MM.1S (cell line): ENCODE measurements at regions not wholly inside any gene's neighbourhood (a gene's known extent, or its start where the extent isn't known, plus 50 kb on each side); places are given as distances from the start of the nearest gene placed in this dataset.

Experiments used
- DNase-seq: peaks from one replicate; pipeline ENCODE4 v3.0.0-alpha.2; 2015
- H2AFZ ChIP-seq: fragments of 300-600 bp; sonication (generic); 2 replicates; pipeline ENCODE4 v1.6.0; 2016; ENCODE audit warnings: antibody characterized with exemption, low read length
- H3F3A ChIP-seq: fragments of 300-600 bp; sonication (generic); 2 replicates; pipeline ENCODE4 v1.6.1; 2016; ENCODE audit warnings: mild to moderate bottlenecking, antibody characterized with exemption, low read length, moderate library complexity, mixed read lengths; ENCODE audit not compliant: insufficient read depth
- H3K27ac ChIP-seq: fragments of 300-600 bp; sonication (generic); 2 replicates; pipeline ENCODE4 v1.5.1; 2016; ENCODE audit warnings: mild to moderate bottlenecking, low read length
- H3K27me3 ChIP-seq: fragments of 300-600 bp; sonication (generic); replicated peaks from 2 replicates; pipeline ENCODE4 v1.6.0; 2016; ENCODE audit warnings: low read length; ENCODE audit not compliant: insufficient read depth
- H3K36me3 ChIP-seq: fragments of 300-600 bp; sonication (generic); replicated peaks from 2 replicates; pipeline ENCODE4 v1.6.1; 2016; ENCODE audit warnings: mild to moderate bottlenecking, low read length, mixed read lengths; ENCODE audit not compliant: insufficient read depth
- H3K4me1 ChIP-seq: fragments of 300-600 bp; sonication (generic); 2 replicates; pipeline ENCODE4 v1.6.1; 2016; ENCODE audit warnings: low read length, mixed read lengths
- H3K4me2 ChIP-seq: fragments of 300-600 bp; sonication (generic); 2 replicates; pipeline ENCODE4 v1.6.0; 2016; ENCODE audit warnings: low read depth, low read length
- H3K4me3 ChIP-seq: fragments of 300-600 bp; sonication (generic); 2 replicates; pipeline ENCODE4 v1.5.1; 2016; ENCODE audit warnings: low read length, mixed read lengths
- H3K79me2 ChIP-seq: fragments of 300-600 bp; sonication (generic); 2 replicates; pipeline ENCODE4 v1.6.1; 2016; ENCODE audit warnings: mixed run types, low read length, mixed read lengths
- H3K9ac ChIP-seq: fragments of 300-600 bp; sonication (generic); 2 replicates; pipeline ENCODE4 v1.6.1; 2016; ENCODE audit warnings: low read length, mixed read lengths
- H3K9me2 ChIP-seq: fragments of 300-600 bp; sonication (generic); replicated peaks from 2 replicates; pipeline ENCODE4 v1.6.1; 2016; ENCODE audit warnings: mild to moderate bottlenecking, low read length, mixed read lengths; ENCODE audit not compliant: insufficient read depth
- H3K9me3 ChIP-seq: fragments of 300-600 bp; sonication (generic); replicated peaks from 2 replicates; pipeline ENCODE4 v1.6.1; 2016; ENCODE audit warnings: mild to moderate bottlenecking, low read length, mixed read lengths; ENCODE audit not compliant: insufficient read depth
- H4K20me1 ChIP-seq: fragments of 300-600 bp; sonication (generic); 2 replicates; pipeline ENCODE4 v1.6.1; 2016; ENCODE audit warnings: mild to moderate bottlenecking, low read length, moderate library complexity, mixed read lengths; ENCODE audit not compliant: insufficient read depth
- EZH2 ChIP-seq: fragments of 300-600 bp; sonication (generic); optimal IDR thresholded peaks from 2 replicates; pipeline ENCODE3; 2017; ENCODE audit warnings: low read depth, mild to moderate bottlenecking, antibody characterized with exemption, low read length, mixed read lengths
- EZH2phosphoT487 ChIP-seq: fragments of 300-600 bp; sonication (generic); IDR thresholded peaks from 2 replicates; pipeline ENCODE4 v1.6.1; 2018; ENCODE audit warnings: antibody characterized with exemption, low read length
- TF ChIP-seq, protein P1 (sequence below): fragments of 300-600 bp; sonication (generic); IDR thresholded peaks from 2 replicates; pipeline ENCODE4 v1.5.1; 2016; ENCODE audit warnings: antibody characterized with exemption, low read length, mixed read lengths

- Histone ChIP-seq H3K9ac (no peak overlapping the region), H3K27ac (no peak overlapping the region), H2AFZ (no peak overlapping the region), H3K4me1 (no peaks in the 10 kb centered on the region), H4K20me1 (no peaks in the 10 kb centered on the region), H3F3A (no peaks in the 10 kb centered on the region), H3K9me2 (no peaks in the 10 kb centered on the region), H3K9me3 (no peaks in the 10 kb centered on the region), H3K79me2 (no peaks in the 10 kb centered on the region), H3K27me3 (no peaks in the 10 kb centered on the region), H3K36me3 (no peaks in the 10 kb centered on the region), H3K4me3 (no peak overlapping the region), H3K4me2 (no peak overlapping the region)
- no peak for DNase-seq
- TF ChIP-seq EZH2phosphoT487 (no peak), EZH2 (no peak)
- TF ChIP-seq, protein P1, sequence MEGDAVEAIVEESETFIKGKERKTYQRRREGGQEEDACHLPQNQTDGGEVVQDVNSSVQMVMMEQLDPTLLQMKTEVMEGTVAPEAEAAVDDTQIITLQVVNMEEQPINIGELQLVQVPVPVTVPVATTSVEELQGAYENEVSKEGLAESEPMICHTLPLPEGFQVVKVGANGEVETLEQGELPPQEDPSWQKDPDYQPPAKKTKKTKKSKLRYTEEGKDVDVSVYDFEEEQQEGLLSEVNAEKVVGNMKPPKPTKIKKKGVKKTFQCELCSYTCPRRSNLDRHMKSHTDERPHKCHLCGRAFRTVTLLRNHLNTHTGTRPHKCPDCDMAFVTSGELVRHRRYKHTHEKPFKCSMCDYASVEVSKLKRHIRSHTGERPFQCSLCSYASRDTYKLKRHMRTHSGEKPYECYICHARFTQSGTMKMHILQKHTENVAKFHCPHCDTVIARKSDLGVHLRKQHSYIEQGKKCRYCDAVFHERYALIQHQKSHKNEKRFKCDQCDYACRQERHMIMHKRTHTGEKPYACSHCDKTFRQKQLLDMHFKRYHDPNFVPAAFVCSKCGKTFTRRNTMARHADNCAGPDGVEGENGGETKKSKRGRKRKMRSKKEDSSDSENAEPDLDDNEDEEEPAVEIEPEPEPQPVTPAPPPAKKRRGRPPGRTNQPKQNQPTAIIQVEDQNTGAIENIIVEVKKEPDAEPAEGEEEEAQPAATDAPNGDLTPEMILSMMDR, result no peak
Measured at GRCh38 chr12:67917811-67918210, 71.4 kb upstream of the IFNG-AS1 start.

DNA sequence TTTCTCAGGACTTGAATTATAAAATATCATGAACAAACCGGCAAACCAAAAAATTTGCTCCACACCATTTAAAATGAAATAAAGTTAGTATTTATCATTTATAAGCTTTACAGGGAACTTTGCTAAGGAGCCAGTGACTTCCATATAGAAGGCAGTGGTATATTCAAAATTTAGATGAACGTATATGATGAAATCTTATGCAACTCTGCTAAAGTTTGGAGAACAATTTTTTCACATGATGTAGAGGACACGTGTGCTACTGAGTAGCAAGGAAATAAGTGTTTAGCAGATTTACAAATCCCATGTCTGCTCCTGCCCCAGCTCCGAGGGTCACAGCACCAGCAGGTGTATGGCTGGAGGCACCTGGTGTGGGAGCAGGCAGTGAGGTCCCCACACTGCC lies 70.8 kb upstream of the IFNG-AS1 start:
- Histone ChIP-seq H3K9me3 (no peaks in the 10 kb centered on the region), H4K20me1 (no peaks in the 10 kb centered on the region), H3K27me3 (no peaks in the 10 kb centered on the region), H3F3A (no peaks in the 10 kb centered on the region), H2AFZ (no peak overlapping the region), H3K36me3 (no peaks in the 10 kb centered on the region), H3K79me2 (no peaks in the 10 kb centered on the region), H3K4me2 (no peak overlapping the region), H3K4me3 (no peak overlapping the region), H3K9me2 (no peaks in the 10 kb centered on the region), H3K27ac (no peak overlapping the region), H3K9ac (no peak overlapping the region), H3K4me1 (no peaks in the 10 kb centered on the region)
- TF ChIP-seq EZH2 (no peak), EZH2phosphoT487 (no peak)
- TF ChIP-seq, protein P1, result no peak
- DNase-seq, result no peak

DNA sequence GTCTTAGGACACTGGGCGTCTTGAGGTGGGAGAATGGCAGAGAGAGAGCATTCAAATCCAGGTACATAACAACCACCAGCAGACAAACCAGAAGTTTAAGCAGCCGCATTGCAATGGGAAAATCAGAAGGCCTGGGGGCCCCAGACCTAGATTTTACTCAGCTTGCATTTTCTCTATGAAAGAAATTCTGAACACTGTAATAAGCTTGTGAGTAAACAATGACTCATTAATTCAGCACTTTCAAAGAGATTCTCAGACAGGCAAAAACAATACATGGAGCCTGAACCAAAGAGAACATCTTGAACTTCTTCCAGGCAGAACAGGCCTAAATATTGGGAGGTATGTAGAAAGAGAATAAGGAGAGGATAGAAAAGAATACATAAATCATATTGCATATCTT lies 69.8 kb upstream of the IFNG-AS1 start:
- Histone ChIP-seq H3K79me2 (no peaks in the 10 kb centered on the region), H3K9me2 (no peaks in the 10 kb centered on the region), H3K9me3 (no peaks in the 10 kb centered on the region), H3K4me2 (no peak overlapping the region), H3K4me3 (no peak overlapping the region), H3K4me1 (no peaks in the 10 kb centered on the region), H3F3A (no peaks in the 10 kb centered on the region), H3K27me3 (no peaks in the 10 kb centered on the region), H4K20me1 (no peaks in the 10 kb centered on the region), H3K27ac (no peak overlapping the region), H3K9ac (no peak overlapping the region), H2AFZ (no peak overlapping the region), H3K36me3 (no peaks in the 10 kb centered on the region)
- DNase-seq, result no peak
- TF ChIP-seq EZH2, result no peak
- TF ChIP-seq EZH2phosphoT487, result no peak
- TF ChIP-seq, protein P1, result no peak
